HG02885 (cell line): ENCODE measurements at regions not wholly inside any gene's neighbourhood (a gene's known extent, or its start where the extent isn't known, plus 50 kb on each side); places are given as distances from the start of the nearest gene placed in this dataset.

Experiments used
- ATAC-seq: cut with Tn5 transposase; IDR thresholded peaks from one replicate; pipeline ENCODE4 v1.9.1; 2021; ENCODE audit warnings: mild to moderate bottlenecking; ENCODE audit not compliant: unreplicated experiment, poor library complexity

GRCh38 chr13:112240076-112240475 is 136.1 kb upstream of the SPACA7 start:
- no peak for ATAC-seq

GRCh38 chr13:112241288-112241687 is 134.9 kb upstream of the SPACA7 start:
- ATAC-seq, result no peak

GRCh38 chr13:112242777-112243176 is 133.4 kb upstream of the SPACA7 start:
- ATAC-seq, result no peak

- ATAC-seq, result no peak
Observed at GRCh38 chr13:112244061-112244460, 132.1 kb upstream of the SPACA7 start.

- no peak for ATAC-seq
Observed at GRCh38 chr13:112244495-112245177, 131.5 kb upstream of the SPACA7 start.

GRCh38 chr13:112245179-112245724 is 130.9 kb upstream of the SPACA7 start:
- no peak for ATAC-seq

GRCh38 chr13:112245989-112246388 is 130.2 kb upstream of the SPACA7 start:
- ATAC-seq, result no peak

- no peak for ATAC-seq
Observed at GRCh38 chr13:112246731-112247470, 129.3 kb upstream of the SPACA7 start.

- no peak for ATAC-seq
Observed at GRCh38 chr13:112247471-112248405, 128.4 kb upstream of the SPACA7 start.

GRCh38 chr13:112248406-112248760 is 127.8 kb upstream of the SPACA7 start:
- ATAC-seq, result no peak

GRCh38 chr13:112248862-112249592 is 127.1 kb upstream of the SPACA7 start:
- no peak for ATAC-seq

- ATAC-seq, result no peak
Observed at GRCh38 chr13:112249644-112250610, 126.2 kb upstream of the SPACA7 start.

GRCh38 chr13:112250788-112251445 is 125.2 kb upstream of the SPACA7 start:
- no peak for ATAC-seq

GRCh38 chr13:112251930-112252585 is 124.1 kb upstream of the SPACA7 start:
- ATAC-seq, result no peak

- ATAC-seq, result no peak
Observed at GRCh38 chr13:112252804-112253590, 123.2 kb upstream of the SPACA7 start.

GRCh38 chr13:112253631-112254030 is 122.5 kb upstream of the SPACA7 start:
- no peak for ATAC-seq
